ENCODE measurements at regions not wholly inside any gene's neighbourhood (a gene's known extent, or its start where the extent isn't known, plus 50 kb on each side); places are given as distances from the start of the nearest gene placed in this dataset.
"Not testable (repeated sequence)": the region's sequence is repeated elsewhere in the genome, so short reads cannot be mapped to it uniquely, and the experiment has no call there.

GRCh38 chr2:8254214-8254613, 427.6 kb upstream of the ID2 start:
- not testable (repeated sequence) for H3K4me3 ChIP-seq (ENCODE audit: low read depth, low read length); H3K27me3 ChIP-seq (ENCODE audit: insufficient read depth, low read length); H2BK120ac ChIP-seq (ENCODE audit: insufficient read depth, low read length, poor library complexity); H3K36me3 ChIP-seq (ENCODE audit: control insufficient read depth in 1 of 2, insufficient read depth in 2 of 2, low read length in 2 of 2); H3K27ac ChIP-seq (ENCODE audit: low read depth, low read length); H3K23ac ChIP-seq (ENCODE audit: low read length); H2AK5ac ChIP-seq (ENCODE audit: low read length); H4K91ac ChIP-seq (ENCODE audit: low read depth, low read length); H2BK5ac ChIP-seq (ENCODE audit: low read depth, low read length, poor library complexity); H3K79me2 ChIP-seq (ENCODE audit: control insufficient read depth, insufficient read depth, low read length, poor library complexity); H3K9ac ChIP-seq (ENCODE audit: low read length); H3K79me1 ChIP-seq (ENCODE audit: low read length); H4K12ac ChIP-seq (ENCODE audit: low read depth, low read length); H2BK12ac ChIP-seq (ENCODE audit: low read length); H4K8ac ChIP-seq (ENCODE audit: low read depth, low read length); H3K14ac ChIP-seq (ENCODE audit: low read length); H3K4me1 ChIP-seq (ENCODE audit: control insufficient read depth in 1 of 2, insufficient read depth in 2 of 2, low read length in 2 of 2); H3K18ac ChIP-seq (ENCODE audit: low read length); DNase-seq; H3K4ac ChIP-seq (ENCODE audit: low read depth, low read length); H3K4me2 ChIP-seq (ENCODE audit: low read length); H3K9me3 ChIP-seq (ENCODE audit: insufficient read depth, low read depth, low read length); H2AFZ ChIP-seq (ENCODE audit: insufficient read depth, low read length, poor library complexity)

GRCh38 chr2:8254791-8255447, 426.9 kb upstream of the ID2 start:
- DNase-seq, result no peak
- H2BK12ac ChIP-seq (ENCODE audit: low read length), result no peak overlapping the region
- WGBS (ENCODE audit: extremely low coverage, insufficient coverage, insufficient read length), result no CpG with 5 or more reads among the region's 7 CpGs
- no peaks in the 10 kb centered on the region for H3K36me3 ChIP-seq (ENCODE audit: control insufficient read depth in 1 of 2, insufficient read depth in 2 of 2, low read length in 2 of 2)
- no peaks in the 10 kb centered on the region for H3K79me1 ChIP-seq (ENCODE audit: low read length)
- H3K18ac ChIP-seq (ENCODE audit: low read length), result no peak overlapping the region
- no peak overlapping the region for H3K9ac ChIP-seq (ENCODE audit: low read length)
- H3K23ac ChIP-seq (ENCODE audit: low read length), result no peak overlapping the region
- H4K12ac ChIP-seq (ENCODE audit: low read depth, low read length), result no peak overlapping the region
- no peak overlapping the region for H4K8ac ChIP-seq (ENCODE audit: low read depth, low read length)
- no peaks in the 10 kb centered on the region for H3K79me2 ChIP-seq (ENCODE audit: control insufficient read depth, insufficient read depth, low read length, poor library complexity)
- H2BK120ac ChIP-seq (ENCODE audit: insufficient read depth, low read length, poor library complexity), result no peak overlapping the region
- no peaks in the 10 kb centered on the region for H3K4me1 ChIP-seq (ENCODE audit: control insufficient read depth in 1 of 2, insufficient read depth in 2 of 2, low read length in 2 of 2)
- H2AFZ ChIP-seq (ENCODE audit: insufficient read depth, low read length, poor library complexity), result no peak overlapping the region
- H2AK5ac ChIP-seq (ENCODE audit: low read length), result no peak overlapping the region
- H3K4me2 ChIP-seq (ENCODE audit: low read length), result no peak overlapping the region
- H3K4ac ChIP-seq (ENCODE audit: low read depth, low read length), result no peak overlapping the region
- H3K4me3 ChIP-seq (ENCODE audit: low read depth, low read length), result no peak overlapping the region
- H2BK5ac ChIP-seq (ENCODE audit: low read depth, low read length, poor library complexity), result no peak overlapping the region
- H3K27ac ChIP-seq (ENCODE audit: low read depth, low read length), result no peak overlapping the region
- no peak overlapping the region for H3K14ac ChIP-seq (ENCODE audit: low read length)
- peaks cover 7% of the 10 kb centered on the region for H3K9me3 ChIP-seq (ENCODE audit: insufficient read depth, low read depth, low read length)
- no peak overlapping the region for H4K91ac ChIP-seq (ENCODE audit: low read depth, low read length)
- H3K27me3 ChIP-seq (ENCODE audit: insufficient read depth, low read length), result no peaks in the 10 kb centered on the region

- no peak overlapping the region for H3K4me2 ChIP-seq (ENCODE audit: low read length)
- no peak overlapping the region for H3K18ac ChIP-seq (ENCODE audit: low read length)
- no peaks in the 10 kb centered on the region for H3K36me3 ChIP-seq (ENCODE audit: control insufficient read depth in 1 of 2, insufficient read depth in 2 of 2, low read length in 2 of 2)
- WGBS (ENCODE audit: extremely low coverage, insufficient coverage, insufficient read length), result no CpG with 5 or more reads among the region's 1 CpG
- H4K91ac ChIP-seq (ENCODE audit: low read depth, low read length), result no peak overlapping the region
- H2AK5ac ChIP-seq (ENCODE audit: low read length), result no peak overlapping the region
- no peak for DNase-seq
- no peak overlapping the region for H3K27ac ChIP-seq (ENCODE audit: low read depth, low read length)
- no peaks in the 10 kb centered on the region for H3K79me1 ChIP-seq (ENCODE audit: low read length)
- H2BK5ac ChIP-seq (ENCODE audit: low read depth, low read length, poor library complexity), result no peak overlapping the region
- no peak overlapping the region for H2AFZ ChIP-seq (ENCODE audit: insufficient read depth, low read length, poor library complexity)
- no peak overlapping the region for H3K4ac ChIP-seq (ENCODE audit: low read depth, low read length)
- no peak overlapping the region for H3K23ac ChIP-seq (ENCODE audit: low read length)
- no peak overlapping the region for H3K14ac ChIP-seq (ENCODE audit: low read length)
- no peak overlapping the region for H2BK120ac ChIP-seq (ENCODE audit: insufficient read depth, low read length, poor library complexity)
- peaks cover 7% of the 10 kb centered on the region for H3K9me3 ChIP-seq (ENCODE audit: insufficient read depth, low read depth, low read length)
- H3K4me1 ChIP-seq (ENCODE audit: control insufficient read depth in 1 of 2, insufficient read depth in 2 of 2, low read length in 2 of 2), result no peaks in the 10 kb centered on the region
- H4K8ac ChIP-seq (ENCODE audit: low read depth, low read length), result no peak overlapping the region
- no peak overlapping the region for H3K9ac ChIP-seq (ENCODE audit: low read length)
- no peaks in the 10 kb centered on the region for H3K27me3 ChIP-seq (ENCODE audit: insufficient read depth, low read length)
- H4K12ac ChIP-seq (ENCODE audit: low read depth, low read length), result no peak overlapping the region
- H3K79me2 ChIP-seq (ENCODE audit: control insufficient read depth, insufficient read depth, low read length, poor library complexity), result no peaks in the 10 kb centered on the region
- H2BK12ac ChIP-seq (ENCODE audit: low read length), result no peak overlapping the region
- H3K4me3 ChIP-seq (ENCODE audit: low read depth, low read length), result no peak overlapping the region
Observed at GRCh38 chr2:8255448-8255800, 426.4 kb upstream of the ID2 start.

- H3K23ac ChIP-seq (ENCODE audit: low read length), result no peak overlapping the region
- no peak overlapping the region for H2BK12ac ChIP-seq (ENCODE audit: low read length)
- H3K4me3 ChIP-seq (ENCODE audit: low read depth, low read length), result no peak overlapping the region
- no peaks in the 10 kb centered on the region for H3K4me1 ChIP-seq (ENCODE audit: control insufficient read depth in 1 of 2, insufficient read depth in 2 of 2, low read length in 2 of 2)
- no peak overlapping the region for H2BK120ac ChIP-seq (ENCODE audit: insufficient read depth, low read length, poor library complexity)
- H3K36me3 ChIP-seq (ENCODE audit: control insufficient read depth in 1 of 2, insufficient read depth in 2 of 2, low read length in 2 of 2), result no peaks in the 10 kb centered on the region
- peaks cover 2% of the 10 kb centered on the region for H3K9me3 ChIP-seq (ENCODE audit: insufficient read depth, low read depth, low read length)
- no CpG with 5 or more reads among the region's 6 CpGs for WGBS (ENCODE audit: extremely low coverage, insufficient coverage, insufficient read length)
- H2AK5ac ChIP-seq (ENCODE audit: low read length), result no peak overlapping the region
- H2AFZ ChIP-seq (ENCODE audit: insufficient read depth, low read length, poor library complexity), result no peak overlapping the region
- no peak overlapping the region for H4K12ac ChIP-seq (ENCODE audit: low read depth, low read length)
- H3K79me1 ChIP-seq (ENCODE audit: low read length), result no peaks in the 10 kb centered on the region
- H3K4ac ChIP-seq (ENCODE audit: low read depth, low read length), result no peak overlapping the region
- no peak overlapping the region for H3K14ac ChIP-seq (ENCODE audit: low read length)
- no peak overlapping the region for H3K4me2 ChIP-seq (ENCODE audit: low read length)
- H3K9ac ChIP-seq (ENCODE audit: low read length), result no peak overlapping the region
- H3K18ac ChIP-seq (ENCODE audit: low read length), result no peak overlapping the region
- no peaks in the 10 kb centered on the region for H3K27me3 ChIP-seq (ENCODE audit: insufficient read depth, low read length)
- DNase-seq, result no peak
- H2BK5ac ChIP-seq (ENCODE audit: low read depth, low read length, poor library complexity), result no peak overlapping the region
- H4K8ac ChIP-seq (ENCODE audit: low read depth, low read length), result no peak overlapping the region
- H3K79me2 ChIP-seq (ENCODE audit: control insufficient read depth, insufficient read depth, low read length, poor library complexity), result no peaks in the 10 kb centered on the region
- no peak overlapping the region for H3K27ac ChIP-seq (ENCODE audit: low read depth, low read length)
- no peak overlapping the region for H4K91ac ChIP-seq (ENCODE audit: low read depth, low read length)
Observed at GRCh38 chr2:8256905-8257304, 425.0 kb upstream of the ID2 start.

Data from trophoblast cell (in vitro differentiated cells and primary cell).